IMR-90 (cell line): ENCODE measurements at regions not wholly inside any gene's neighbourhood (a gene's known extent, or its start where the extent isn't known, plus 50 kb on each side); places are given as distances from the start of the nearest gene placed in this dataset.
"Not testable (repeated sequence)": the region's sequence is repeated elsewhere in the genome, so short reads cannot be mapped to it uniquely, and the experiment has no call there.

Source experiments
- ATAC-seq: fragments of 200-7000 bp; cut with Tn5 transposase; 2 replicates; pipeline ENCODE4 v1.9.1; 2020; ENCODE audit warnings: low read depth, mild to moderate bottlenecking, moderate library complexity
- BruUV-seq: library from RNA; stranded (reverse); fragments of 400-500 nt; replicated peaks from 2 replicates; lab custom pipeline; 2021; lab: Mats Ljungman, UMichigan
- CTCF ChIA-PET: fragments of 300-600 bp; formaldehyde crosslinking; extraction: SDS; loops from one replicate; lab custom pipeline; 2021; ENCODE audit warnings: antibody characterized with exemption; lab: Yijun Ruan, JAX
- POLR2A ChIA-PET: fragments of 300-600 bp; sonication (Branson Sonifier 250); formaldehyde crosslinking; loops from one replicate; lab custom pipeline; 2022; ENCODE audit warnings: antibody characterized with exemption; ENCODE audit not compliant: unreplicated experiment; lab: Charles Lee
- DNase-seq: peaks from one replicate; pipeline ENCODE4 v3.0.0; 2013
- H2AFZ ChIP-seq: replicated peaks from 2 replicates; pipeline ENCODE3; 2013; ENCODE audit warnings: low read length, mild to moderate bottlenecking; ENCODE audit not compliant: poor library complexity
- H2AK5ac ChIP-seq: 2 replicates; pipeline ENCODE4 v1.6.1; 2013; ENCODE audit warnings: low read depth, low read length, inconsistent platforms
- H2AK9ac ChIP-seq: replicated peaks from 2 replicates; pipeline ENCODE3; 2013; ENCODE audit warnings: mild to moderate bottlenecking, low read depth, low read length, moderate library complexity; ENCODE audit not compliant: poor library complexity
- H2BK120ac ChIP-seq: 2 replicates; pipeline ENCODE4 v1.6.1; 2013; ENCODE audit warnings: low read depth, low read length, inconsistent platforms
- H2BK15ac ChIP-seq: 3 replicates; pipeline ENCODE4 v1.6.1; 2013; ENCODE audit warnings: low read depth, low read length, inconsistent platforms
- H2BK20ac ChIP-seq: 2 replicates; pipeline ENCODE4 v1.6.1; 2013; ENCODE audit warnings: low read depth, mild to moderate bottlenecking, inconsistent platforms, low read length, moderate library complexity
- H2BK5ac ChIP-seq: 2 replicates; pipeline ENCODE4 v1.6.1; 2013; ENCODE audit warnings: mild to moderate bottlenecking, low read depth, low read length, inconsistent platforms; ENCODE audit not compliant: poor library complexity, severe bottlenecking
- H3K14ac ChIP-seq: replicated peaks from 2 replicates; pipeline ENCODE4 v1.6.1; 2013; ENCODE audit warnings: low read depth, low read length, inconsistent platforms
- H3K18ac ChIP-seq: 2 replicates; pipeline ENCODE4 v1.6.1; 2013; ENCODE audit warnings: low read depth, low read length, control low read depth
- H3K23ac ChIP-seq: 2 replicates; pipeline ENCODE4 v1.6.1; 2013; ENCODE audit warnings: low read depth, low read length, inconsistent platforms
- H3K27ac ChIP-seq: 2 replicates; pipeline ENCODE4 v1.5.1; 2013; ENCODE audit warnings: mild to moderate bottlenecking, control low read depth, low read length; ENCODE audit not compliant: insufficient read depth
- H3K27me3 ChIP-seq: 2 replicates; pipeline ENCODE4 v1.6.1; 2013; ENCODE audit warnings: low read length; ENCODE audit not compliant: control insufficient read depth, insufficient read depth
- H3K36me3 ChIP-seq: 2 replicates; pipeline ENCODE4 v1.6.1; 2013; ENCODE audit warnings: low read length, mixed read lengths; ENCODE audit not compliant: control insufficient read depth, insufficient read depth
- H3K4ac ChIP-seq: 2 replicates; pipeline ENCODE4 v1.6.1; 2013; ENCODE audit warnings: low read depth, low read length, inconsistent platforms
- H3K4me1 ChIP-seq: 2 replicates; pipeline ENCODE4 v1.6.1; 2013; ENCODE audit warnings: low read length, mixed read lengths; ENCODE audit not compliant: control insufficient read depth, insufficient read depth
- H3K4me2 ChIP-seq: 2 replicates; pipeline ENCODE4 v1.6.1; 2013; ENCODE audit warnings: low read depth, mild to moderate bottlenecking, control low read depth, low read length, moderate library complexity
- H3K4me3 ChIP-seq: 2 replicates; pipeline ENCODE4 v1.5.1; 2013; ENCODE audit warnings: low read depth, mild to moderate bottlenecking, control low read depth, low read length, moderate library complexity; ENCODE audit not compliant: insufficient read depth
- H3K56ac ChIP-seq: 2 replicates; pipeline ENCODE4 v1.6.1; 2013; ENCODE audit warnings: low read length, inconsistent platforms; ENCODE audit not compliant: insufficient read depth; ENCODE audit errors: extremely low read depth
- H3K79me1 ChIP-seq, 2 experiments: 2 replicates each; pipeline ENCODE4 v1.6.1; 2013; ENCODE audit warnings: low read length in 2 of 2, inconsistent platforms in 1 of 2, low read depth in 1 of 2
- H3K9ac ChIP-seq: 2 replicates; pipeline ENCODE4 v1.6.1; 2013; ENCODE audit warnings: low read depth, low read length, control low read depth
- H3K9me1 ChIP-seq: 2 replicates; pipeline ENCODE4 v1.6.1; 2013; ENCODE audit warnings: low read length, inconsistent platforms; ENCODE audit not compliant: insufficient read depth
- H3K9me3 ChIP-seq: 2 replicates; pipeline ENCODE4 v1.6.1; 2013; ENCODE audit warnings: low read length; ENCODE audit not compliant: control insufficient read depth, insufficient read depth
- H4K20me1 ChIP-seq: 2 replicates; pipeline ENCODE4 v1.6.1; 2013; ENCODE audit warnings: low read length, inconsistent platforms; ENCODE audit not compliant: insufficient read depth
- H4K5ac ChIP-seq: 2 replicates; pipeline ENCODE4 v1.6.1; 2013; ENCODE audit warnings: mild to moderate bottlenecking, low read depth, low read length, control low read depth
- H4K8ac ChIP-seq, 2 experiments: 2 replicates each; pipeline ENCODE4 v1.6.1; 2013; ENCODE audit warnings: low read depth in 2 of 2, low read length in 2 of 2, control low read depth in 1 of 2, inconsistent platforms in 1 of 2
- H4K91ac ChIP-seq: 2 replicates; pipeline ENCODE4 v1.6.1; 2013; ENCODE audit warnings: low read depth, low read length, inconsistent platforms; ENCODE audit not compliant: insufficient read depth
- WGBS, 2 experiments: methylation state at CpG; one replicate each; pipeline versions ENCODE4 v1.1.5 to v1.1.7; 2013; ENCODE audit warnings: missing lambda C conversion rate in 2 of 2; ENCODE audit not compliant: insufficient read length in 1 of 2; ENCODE audit errors: extremely low coverage in 2 of 2; 5-methylcytosine and 5-hydroxymethylcytosine counted together
- dilution Hi-C: fragments of 300-500 bp; cut with HindIII; formaldehyde crosslinking; loops from one replicate; pipeline ENCODE4 v1.14.3; 2018; ENCODE audit warnings: low sequenced_read_pairs; ENCODE audit not compliant: unreplicated experiment
- in situ Hi-C: fragments of 300-500 bp; cut with MboI; formaldehyde crosslinking; loops from 3 replicates; pipeline ENCODE4 v1.14.3; 2019; ENCODE audit warnings: low sequenced_read_pairs, inconsistent platforms, mixed read lengths
- intact Hi-C: fragments of 100-400 bp; cut with micrococcal nuclease; formaldehyde crosslinking; loops from 2 replicates; pipeline ENCODE4 v1.10.0; 2022

- dilution Hi-C loops, H2BK120ac ChIP-seq, H3K27ac ChIP-seq, H2AK5ac ChIP-seq, H4K20me1 ChIP-seq, H3K14ac ChIP-seq, CTCF ChIA-PET, intact Hi-C loops, DNase-seq, H3K18ac ChIP-seq, H3K27me3 ChIP-seq, H4K5ac ChIP-seq, BruUV-seq, H2BK20ac ChIP-seq, H2AFZ ChIP-seq, POLR2A ChIA-PET, H4K91ac ChIP-seq, H2BK15ac ChIP-seq, ATAC-seq, H3K4me1 ChIP-seq, H3K4me2 ChIP-seq, H3K23ac ChIP-seq, in situ Hi-C loops, H3K36me3 ChIP-seq, H3K9me3 ChIP-seq, H3K9me1 ChIP-seq, H2BK5ac ChIP-seq, H3K4me3 ChIP-seq, H3K56ac ChIP-seq, H3K4ac ChIP-seq, H3K9ac ChIP-seq, H2AK9ac ChIP-seq, H3K79me1 ChIP-seq, H4K8ac ChIP-seq: not testable (repeated sequence)
- WGBS, 2 experiments, result 96% methylated on average over 20 of the region's 28 CpGs; no CpG with 5 or more reads in 1 of the 2 experiments
Observed at GRCh38 chr18:44580782-44581181, 99.9 kb upstream of the SETBP1 start.
